SK-N-SH (cell line): ENCODE measurements at regions not wholly inside any gene's neighbourhood (a gene's known extent, or its start where the extent isn't known, plus 50 kb on each side); places are given as distances from the start of the nearest gene placed in this dataset.

ENCODE experiments used
- CTCF ChIP-seq: fragments of 200-600 bp; sonication (generic); IDR thresholded peaks from 2 replicates; pipeline ENCODE4 v1.6.1; 2017; ENCODE audit warnings: antibody characterized with exemption, mild to moderate bottlenecking, moderate library complexity
- ELF1 ChIP-seq: IDR thresholded peaks from 2 replicates; pipeline ENCODE4 v1.4.0; 2012
- EP300 ChIP-seq, 2 experiments: IDR thresholded peaks; 2 replicates each; pipeline versions ENCODE4 v1.4.0 to v1.6.1; 2012; ENCODE audit warnings: borderline replicate concordance in 1 of 2, low read depth in 1 of 2, low read length in 1 of 2
- EZH2phosphoT487 ChIP-seq: fragments of 200-600 bp; sonication (generic); IDR thresholded peaks from 2 replicates; pipeline ENCODE4 v1.6.1; 2017; ENCODE audit warnings: low read depth, mixed run types, mild to moderate bottlenecking, antibody characterized with exemption, moderate library complexity, borderline replicate concordance
- GABPA ChIP-seq: IDR thresholded peaks from 2 replicates; pipeline ENCODE4 v1.4.0; 2012; ENCODE audit warnings: low read depth, mild to moderate bottlenecking
- MAX ChIP-seq: IDR thresholded peaks from 2 replicates; pipeline ENCODE4 v1.4.0; 2012; ENCODE audit warnings: low read depth
- NFIC ChIP-seq: IDR thresholded peaks from 2 replicates; pipeline ENCODE4 v1.4.0; 2012; ENCODE audit warnings: borderline replicate concordance
- POLR2AphosphoS5 ChIP-seq: IDR thresholded peaks from 2 replicates; pipeline ENCODE4 v1.6.1; 2012; ENCODE audit warnings: low read depth, low read length
- RAD21 ChIP-seq: IDR thresholded peaks from 2 replicates; pipeline ENCODE4 v1.6.1; 2012; ENCODE audit warnings: mild to moderate bottlenecking, low read length
- RFX5 ChIP-seq: IDR thresholded peaks from 2 replicates; pipeline ENCODE4 v1.6.1; 2012; ENCODE audit warnings: mild to moderate bottlenecking, improper control_type of control experiment, low read length
- TAF1 ChIP-seq: IDR thresholded peaks from 2 replicates; pipeline ENCODE4 v1.6.1; 2012; ENCODE audit warnings: low read depth, mild to moderate bottlenecking, low read length, moderate library complexity, borderline replicate concordance
- TEAD4 ChIP-seq: IDR thresholded peaks from 2 replicates; pipeline ENCODE4 v1.4.0; 2012; ENCODE audit warnings: mild to moderate bottlenecking, borderline replicate concordance; ENCODE audit not compliant: insufficient read depth
- YY1 ChIP-seq: IDR thresholded peaks from 2 replicates; pipeline ENCODE4 v1.4.0; 2012; ENCODE audit warnings: low read depth, mild to moderate bottlenecking

- TF ChIP-seq CTCF, result no peak
- TF ChIP-seq MAX, result no peak
- no peak for TF ChIP-seq YY1
- TF ChIP-seq POLR2AphosphoS5, result no peak
- TF ChIP-seq TEAD4, result no peak
- TF ChIP-seq NFIC, result no peak
- no peak for TF ChIP-seq EZH2phosphoT487
- no peak for TF ChIP-seq RAD21
- TF ChIP-seq RFX5, result no peak
- no peak for TF ChIP-seq ELF1
- no peak for TF ChIP-seq GABPA
- TF ChIP-seq TAF1, result no peak
- no peak for TF ChIP-seq EP300 (IDR thresholded peaks at IDR 0.05; ENCODE audit: borderline replicate concordance in 1 of 2, low read depth in 1 of 2, low read length in 1 of 2)
Observed at GRCh38 chr6:144467172-144467762, 182.1 kb downstream of the UTRN start.
